H1 (cell line): ENCODE measurements at regions not wholly inside any gene's neighbourhood (a gene's known extent, or its start where the extent isn't known, plus 50 kb on each side); places are given as distances from the start of the nearest gene placed in this dataset.

Experiments used
- CTCF ChIA-PET: fragments of 300-600 bp; sonication (Branson Sonifier 250); formaldehyde crosslinking; loops from one replicate; lab custom pipeline; 2021; ENCODE audit not compliant: partially characterized antibody; lab: Charles Lee
- POLR2A ChIA-PET: fragments of 300-600 bp; sonication (Branson Sonifier 250); formaldehyde crosslinking; loops from one replicate; lab custom pipeline; 2021; ENCODE audit warnings: inconsistent platforms; ENCODE audit not compliant: partially characterized antibody; lab: Charles Lee
- DNase-seq, 2 experiments: peaks; one replicate each; pipeline versions ENCODE4 v3.0.0 to v3.0.0-alpha.2; 2010 to 2022; ENCODE audit warnings: low spot score in 2 of 2, low read depth in 1 of 2, mixed read lengths in 1 of 2
- FAIRE-seq: peaks from 2 replicates; lab custom pipeline; 2011; peaks lifted over from hg19 to GRCh38; lab: Jason Lieb, UNC
- H2AFZ ChIP-seq: 2 replicates; pipeline ENCODE4 v1.8.1; 2012; ENCODE audit warnings: low read length, inconsistent platforms
- H2AK5ac ChIP-seq: 2 replicates; pipeline ENCODE4 v1.6.1; 2013; ENCODE audit warnings: low read depth, low read length
- H2BK120ac ChIP-seq: replicated peaks from 2 replicates; pipeline ENCODE3; 2013; ENCODE audit warnings: low read depth, low read length, inconsistent platforms
- H2BK12ac ChIP-seq: 2 replicates; pipeline ENCODE4 v1.6.1; 2013; ENCODE audit warnings: low read depth, low read length
- H2BK15ac ChIP-seq: 2 replicates; pipeline ENCODE4 v1.6.1; 2013; ENCODE audit warnings: low read length
- H2BK20ac ChIP-seq: 2 replicates; pipeline ENCODE4 v1.6.1; 2013; ENCODE audit warnings: low read length
- H2BK5ac ChIP-seq: 2 replicates; pipeline ENCODE4 v1.6.1; 2013; ENCODE audit warnings: low read depth, low read length
- H3K14ac ChIP-seq: 2 replicates; pipeline ENCODE4 v1.6.1; 2013; ENCODE audit warnings: inconsistent platforms; ENCODE audit not compliant: insufficient read length
- H3K18ac ChIP-seq: 2 replicates; pipeline ENCODE4 v1.6.1; 2013; ENCODE audit warnings: low read length; ENCODE audit errors: extremely low read depth
- H3K23ac ChIP-seq: 2 replicates; pipeline ENCODE4 v1.6.1; 2013; ENCODE audit warnings: inconsistent platforms; ENCODE audit not compliant: insufficient read length
- H3K23me2 ChIP-seq: 2 replicates; pipeline ENCODE4 v1.6.1; 2013; ENCODE audit warnings: low read depth, low read length
- H3K27ac ChIP-seq: 2 replicates; pipeline ENCODE4 v1.6.1; 2011; ENCODE audit warnings: low read depth, low read length, inconsistent platforms
- H3K27me3 ChIP-seq, 4 experiments: replicated peaks in 1 of 4; 1 replicate in 1 of 4; 2 replicates in 3 of 4; pipeline versions ENCODE4 v1.6.1 to v1.8.1; 2011 to 2013; ENCODE audit warnings: low read length in 3 of 4, mild to moderate bottlenecking in 3 of 4, inconsistent platforms in 2 of 4, mixed read lengths in 2 of 4, moderate library complexity in 1 of 4; ENCODE audit not compliant: control insufficient read depth in 3 of 4, insufficient read depth in 3 of 4; ENCODE audit errors: extremely low read depth in 1 of 4
- H3K36me3 ChIP-seq, 4 experiments: 2 replicates each; pipeline versions ENCODE4 v1.6.1 to v1.8.1; 2011 to 2013; ENCODE audit warnings: mild to moderate bottlenecking in 4 of 4, low read length in 3 of 4, moderate library complexity in 2 of 4, control low read depth in 1 of 4, inconsistent platforms in 1 of 4; ENCODE audit not compliant: insufficient read depth in 4 of 4, control insufficient read depth in 2 of 4
- H3K4ac ChIP-seq: replicated peaks from 2 replicates; pipeline ENCODE3; 2013; ENCODE audit warnings: low read length, low read depth, mixed read lengths, inconsistent platforms; ENCODE audit not compliant: insufficient read length
- H3K4me1 ChIP-seq, 4 experiments: replicated peaks in 1 of 4; 1 replicate in 1 of 4; 2 replicates in 3 of 4; pipeline versions ENCODE4 v1.6.1 to v1.8.1; 2011 to 2013; ENCODE audit warnings: low read length in 3 of 4, inconsistent platforms in 2 of 4, mixed read lengths in 1 of 4; ENCODE audit not compliant: insufficient read depth in 4 of 4, control insufficient read depth in 3 of 4
- H3K4me2 ChIP-seq, 2 experiments: 2 replicates each; pipeline versions ENCODE4 v1.6.1 to v1.8.1; 2011 to 2013; ENCODE audit warnings: low read depth in 2 of 2, low read length in 2 of 2, control low read depth in 1 of 2, inconsistent platforms in 1 of 2, mild to moderate bottlenecking in 1 of 2; ENCODE audit not compliant: insufficient read depth in 1 of 2
- H3K4me3 ChIP-seq, 4 experiments: fragments of 200-600, 300-600 bp in 1 of 4; sonication (generic), shearing (Covaris generic), sonication (Bioruptor Twin) in 1 of 4; 2 replicates each; pipeline versions ENCODE4 v1.5.1 to v1.8.1; 2011 to 2016; ENCODE audit warnings: low read length in 4 of 4, low read depth in 3 of 4, control low read depth in 2 of 4, inconsistent platforms in 2 of 4, mild to moderate bottlenecking in 2 of 4, mixed read lengths in 1 of 4, moderate library complexity in 1 of 4; ENCODE audit not compliant: insufficient read depth in 2 of 4; ENCODE audit errors: extremely low read depth in 1 of 4
- H3K56ac ChIP-seq: replicated peaks from 2 replicates; pipeline ENCODE3; 2013; ENCODE audit warnings: low read depth, mild to moderate bottlenecking, mixed read lengths, low read length, inconsistent platforms; ENCODE audit not compliant: insufficient read length
- H3K79me1 ChIP-seq: 2 replicates; pipeline ENCODE4 v1.6.1; 2013; ENCODE audit warnings: low read depth, low read length, control low read depth
- H3K79me2 ChIP-seq, 2 experiments: 2 replicates each; pipeline versions ENCODE4 v1.6.1 to v1.8.1; 2012 to 2013; ENCODE audit warnings: low read length in 2 of 2, mild to moderate bottlenecking in 2 of 2, inconsistent platforms in 1 of 2; ENCODE audit not compliant: insufficient read depth in 2 of 2, control insufficient read depth in 1 of 2
- H3K9ac ChIP-seq, 4 experiments: replicated peaks in 1 of 4; 1 replicate in 1 of 4; 2 replicates in 3 of 4; pipeline versions ENCODE4 v1.6.1 to v1.8.1; 2011 to 2013; ENCODE audit warnings: low read depth in 3 of 4, low read length in 3 of 4, control low read depth in 2 of 4, mild to moderate bottlenecking in 2 of 4, moderate library complexity in 2 of 4, inconsistent platforms in 1 of 4; ENCODE audit errors: extremely low read depth in 1 of 4
- H3K9me3 ChIP-seq, 2 experiments: 2 replicates each; pipeline versions ENCODE4 v1.6.1 to v1.8.1; 2012 to 2013; ENCODE audit warnings: mild to moderate bottlenecking in 2 of 2, moderate library complexity in 2 of 2, control low read depth in 1 of 2, inconsistent platforms in 1 of 2, low read depth in 1 of 2, low read length in 1 of 2, mixed read lengths in 1 of 2; ENCODE audit not compliant: insufficient read depth in 2 of 2
- H4K20me1 ChIP-seq, 2 experiments: replicated peaks in 1 of 2; 2 replicates each; pipeline versions ENCODE3 to v1.8.1; 2011 to 2013; ENCODE audit warnings: inconsistent platforms in 2 of 2, low read length in 2 of 2, mild to moderate bottlenecking in 1 of 2; ENCODE audit not compliant: insufficient read depth in 2 of 2, control insufficient read depth in 1 of 2
- H4K5ac ChIP-seq: 2 replicates; pipeline ENCODE4 v1.6.1; 2013; ENCODE audit warnings: low read length, low read depth, mixed read lengths, inconsistent platforms; ENCODE audit not compliant: insufficient read length
- H4K8ac ChIP-seq: 2 replicates; pipeline ENCODE4 v1.8.0; 2013; ENCODE audit warnings: mild to moderate bottlenecking, moderate library complexity, low read length, inconsistent platforms; ENCODE audit not compliant: insufficient read depth; ENCODE audit errors: extremely low read depth
- H4K91ac ChIP-seq: replicated peaks from 2 replicates; pipeline ENCODE3; 2013; ENCODE audit warnings: low read length, mixed read lengths, inconsistent platforms; ENCODE audit not compliant: insufficient read length
- JUND ChIP-seq: IDR thresholded peaks from 2 replicates; pipeline ENCODE4 v1.6.1; 2011; ENCODE audit warnings: mild to moderate bottlenecking, improper control_type of control experiment, low read length
- WGBS, 2 experiments: shearing (Covaris generic) in 1 of 2; methylation state at CpG; one replicate each; pipeline versions ENCODE4 v1.1.6 to v1.1.7; 2013 to 2015; ENCODE audit warnings: low lambda C conversion rate in 2 of 2, mixed read lengths in 2 of 2, inconsistent platforms in 1 of 2, low coverage in 1 of 2, missing lambda C conversion rate in 1 of 2; ENCODE audit not compliant: insufficient replicate concordance in 2 of 2, insufficient coverage in 1 of 2, insufficient read length in 1 of 2; ENCODE audit errors: extremely low coverage in 1 of 2, missing lambda C conversion rate in 1 of 2; 5-methylcytosine and 5-hydroxymethylcytosine counted together

GRCh38 chr4:19831644-19832285, 419.9 kb upstream of the SLIT2 start:
- Histone ChIP-seq H2AK5ac (no peak overlapping the region), H2BK15ac (no peak overlapping the region), H3K27me3 (no peaks in the 10 kb centered on the region), H2AFZ (no peak overlapping the region), H3K4me1 (no peaks in the 10 kb centered on the region), H3K56ac (no peak overlapping the region), H3K36me3 (no peaks in the 10 kb centered on the region), H3K79me1 (no peaks in the 10 kb centered on the region), H4K8ac (no peak overlapping the region), H3K9ac (no peak overlapping the region), H3K14ac (no peak overlapping the region), H2BK120ac (no peak overlapping the region), H3K23me2 (no peaks in the 10 kb centered on the region), H2BK12ac (no peak overlapping the region), H4K5ac (no peak overlapping the region), H3K18ac (no peak overlapping the region), H3K4me3 (no peak overlapping the region), H3K9me3 (no peaks in the 10 kb centered on the region), H2BK20ac (no peak overlapping the region), H3K79me2 (no peaks in the 10 kb centered on the region), H3K4ac (no peak overlapping the region), H4K20me1 (no peaks in the 10 kb centered on the region), H3K27ac (no peak overlapping the region), H3K23ac (no peak overlapping the region), H4K91ac (no peak overlapping the region), H3K4me2 (no peak overlapping the region), H2BK5ac (no peak overlapping the region)
- DNase-seq: no peak
- TF ChIP-seq JUND: no peak
- ChIA-PET POLR2A (no interaction called here), CTCF (interaction anchor here (0.9 kb wide), 1 partner anchor 15 kb away, joined by 3 read pairs; no protein-coding TSS in a partner anchor)
- FAIRE-seq: no peak
- 94% methylated on average over 4 of the region's 4 CpGs; no CpG with 5 or more reads in 1 of the 2 experiments for WGBS, 2 experiments
